GM20431 (cell line): ENCODE measurements at regions not wholly inside any gene's neighbourhood (a gene's known extent, or its start where the extent isn't known, plus 50 kb on each side); places are given as distances from the start of the nearest gene placed in this dataset.

Experiments
- in situ Hi-C: fragments of 300-500 bp; cut with MseI, MboI; formaldehyde crosslinking; loops from one replicate; pipeline ENCODE4 v1.15.0; 2020; ENCODE audit warnings: low sequenced_read_pairs; ENCODE audit not compliant: unreplicated experiment

DNA sequence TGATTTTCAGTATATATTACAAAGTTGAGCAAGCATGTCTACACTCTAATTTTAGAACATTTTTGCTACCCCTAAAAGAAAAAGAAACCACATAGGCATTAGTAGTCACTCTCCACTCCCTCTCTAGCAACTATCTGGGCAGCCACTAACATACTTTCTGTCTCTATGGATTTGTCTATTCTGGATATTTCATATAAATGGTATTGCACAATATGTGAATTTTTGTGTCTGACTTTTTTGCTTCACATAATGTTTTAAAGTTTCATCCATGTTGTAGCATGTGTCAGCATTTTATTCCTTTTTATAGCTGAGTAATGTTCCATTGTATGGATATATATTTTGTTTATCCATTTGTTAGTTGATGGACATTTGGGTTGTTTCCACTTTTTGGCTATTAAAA lies 232.5 kb upstream of the CTAGE1 start:
- in situ Hi-C loops: no loop called here

DNA sequence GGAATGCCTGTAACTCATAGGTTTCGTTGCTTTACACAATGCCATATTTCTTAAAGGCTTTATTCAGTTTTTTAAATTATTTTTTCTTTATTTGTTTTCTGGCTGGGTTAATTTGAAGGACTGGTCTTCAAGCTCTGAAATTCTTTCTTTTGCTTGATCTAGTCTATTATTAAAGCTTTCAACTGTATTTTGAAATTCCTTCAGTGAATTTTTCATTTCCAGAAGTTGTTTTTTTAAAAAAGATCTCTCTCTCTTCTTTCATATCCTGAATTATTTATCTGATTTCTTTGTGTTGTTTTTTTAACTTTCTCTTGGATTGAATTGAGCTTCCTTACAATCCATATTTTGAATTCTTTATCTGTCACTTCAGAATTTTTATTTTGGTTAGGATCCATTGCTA lies 239.9 kb upstream of the CTAGE1 start:
- in situ Hi-C loops: no loop called here

GRCh38 chr18:22658318-22658717 lies 240.6 kb upstream of the CTAGE1 start:
- in situ Hi-C loops: no loop called here

- in situ Hi-C loops: no loop called here
Observed at GRCh38 chr18:22663378-22663777, 245.7 kb upstream of the CTAGE1 start.

- in situ Hi-C loops: no loop called here
Observed at GRCh38 chr18:22666411-22666940, 248.8 kb upstream of the CTAGE1 start.

DNA sequence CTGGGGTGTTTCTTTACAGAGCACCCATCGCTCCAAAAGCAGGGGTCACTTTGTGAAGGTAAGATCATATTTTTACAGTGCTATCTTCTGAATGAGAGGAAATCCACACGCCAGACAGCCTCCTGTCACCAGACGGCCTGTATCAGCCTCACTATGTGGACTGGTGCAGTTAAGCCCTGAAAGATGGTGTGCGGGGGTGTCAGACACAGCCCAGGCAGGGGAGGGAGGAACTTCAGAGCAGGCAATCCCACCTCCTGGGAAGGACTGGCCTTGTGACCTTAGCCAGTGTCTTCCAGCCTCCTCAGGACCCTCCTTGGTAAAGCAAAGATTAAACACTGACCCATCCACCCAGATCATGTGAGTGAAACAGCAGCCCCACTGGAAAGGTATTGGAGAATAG lies 249.4 kb upstream of the CTAGE1 start:
- in situ Hi-C loops: no loop called here

DNA sequence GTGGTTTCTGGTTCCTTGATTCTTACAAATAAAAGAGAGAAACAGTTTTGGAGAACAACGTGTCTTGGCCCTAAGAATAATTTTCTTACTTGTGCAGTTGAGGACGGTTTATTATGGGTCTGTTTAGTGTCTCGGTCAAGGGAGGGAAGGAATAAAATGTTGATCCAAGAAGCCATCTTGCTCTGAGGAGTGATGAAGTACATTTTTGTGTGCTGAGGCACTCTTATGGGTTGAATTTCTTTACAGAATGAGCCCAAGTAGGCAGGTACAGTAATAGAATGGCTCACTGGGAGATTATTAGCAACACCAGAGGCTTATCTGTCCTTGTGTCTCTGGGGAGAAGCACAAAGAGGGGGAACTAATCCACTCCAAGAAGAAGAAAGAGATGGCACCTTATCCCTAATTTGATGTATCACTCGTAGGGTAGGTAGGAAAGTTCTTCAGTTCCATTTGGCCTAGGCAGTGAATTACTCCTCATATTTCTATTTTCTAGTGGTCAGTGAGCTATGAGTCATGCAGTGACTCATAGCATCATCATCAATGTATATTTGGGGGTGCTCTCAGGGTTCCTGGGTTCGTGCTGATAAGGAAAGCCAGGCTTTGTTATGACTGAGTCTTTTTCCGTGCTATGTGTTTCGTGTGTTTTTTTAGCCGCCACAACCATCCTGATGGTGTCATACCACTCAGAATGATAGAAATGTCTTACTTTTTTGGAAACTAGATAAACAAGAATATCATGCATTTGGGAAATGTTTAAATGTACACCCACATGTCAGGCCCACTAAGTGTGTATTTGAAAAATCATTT lies 250.1 kb upstream of the CTAGE1 start:
- in situ Hi-C loops: no loop called here

DNA sequence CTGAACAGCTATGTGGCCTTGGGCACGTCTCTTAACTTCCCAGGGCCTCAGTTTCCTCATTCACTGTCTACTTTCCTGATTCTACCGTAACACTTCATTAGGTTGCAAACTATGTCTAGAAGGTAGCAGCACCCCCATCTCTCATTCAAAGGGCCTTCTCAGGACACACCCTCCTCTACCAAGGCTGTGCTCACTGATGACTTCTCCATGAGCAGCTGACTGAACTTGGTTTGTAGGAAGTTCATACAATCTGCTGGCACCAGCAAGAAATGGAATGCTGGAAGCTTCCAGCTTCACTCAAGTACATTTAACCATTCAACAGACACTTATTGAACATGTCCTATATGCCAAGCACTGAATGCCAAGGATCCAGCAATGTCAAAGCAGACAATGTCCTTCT lies 250.8 kb upstream of the CTAGE1 start:
- in situ Hi-C loops: no loop called here

DNA sequence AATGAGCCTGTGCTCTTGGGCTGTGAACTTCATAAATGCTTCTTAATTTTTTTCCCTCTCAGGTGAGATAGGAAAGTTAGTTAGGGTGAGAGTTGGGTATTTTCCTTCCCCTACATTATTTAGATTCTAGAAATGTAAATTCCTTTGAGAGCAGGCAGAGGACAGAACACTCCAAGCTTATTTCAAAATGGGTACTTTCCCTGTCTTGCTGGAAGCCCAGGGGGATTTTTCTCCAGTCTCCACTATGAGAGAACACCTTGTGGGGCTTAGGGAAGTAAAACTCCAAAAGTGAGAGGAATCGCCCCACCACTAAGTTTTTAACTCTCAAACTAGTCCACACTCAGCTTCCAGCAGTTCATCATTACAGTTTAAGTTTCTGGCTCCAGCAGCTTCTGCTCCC lies 253.2 kb upstream of the CTAGE1 start:
- in situ Hi-C loops: no loop called here

DNA sequence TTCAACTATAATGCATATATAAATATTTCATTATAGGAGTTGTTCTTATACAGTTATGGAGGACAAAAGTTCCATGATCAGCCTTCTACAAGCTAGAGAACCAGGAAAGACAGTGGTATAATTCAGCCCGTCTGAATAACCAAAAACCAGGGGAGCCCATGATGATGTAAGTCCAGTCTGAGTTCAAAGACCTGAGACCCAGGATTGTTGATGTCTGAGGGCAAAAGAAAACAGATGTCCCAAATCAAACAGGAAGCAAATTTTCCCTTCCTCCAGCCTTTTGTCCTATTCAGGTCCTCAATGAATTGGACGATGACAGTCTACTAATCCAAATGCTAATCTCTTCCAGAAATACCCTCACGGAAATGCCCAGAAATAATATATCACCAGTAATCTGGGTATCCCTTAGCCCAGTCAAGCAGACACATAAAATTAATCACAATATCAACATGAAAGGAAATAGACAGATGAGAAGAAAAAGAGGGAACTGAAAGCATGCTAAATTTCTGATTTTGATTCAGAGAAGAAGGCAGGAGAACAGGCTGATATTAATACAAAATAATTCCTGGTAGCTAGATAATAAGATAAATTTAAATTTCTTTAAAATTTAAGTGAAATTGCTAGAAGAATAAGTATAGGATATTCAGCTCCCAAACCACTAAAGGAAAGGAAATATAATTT lies 255.6 kb upstream of the CTAGE1 start:
- in situ Hi-C loops: no loop called here

- in situ Hi-C loops: no loop called here
Observed at GRCh38 chr18:22674272-22674671, 256.6 kb upstream of the CTAGE1 start.

DNA sequence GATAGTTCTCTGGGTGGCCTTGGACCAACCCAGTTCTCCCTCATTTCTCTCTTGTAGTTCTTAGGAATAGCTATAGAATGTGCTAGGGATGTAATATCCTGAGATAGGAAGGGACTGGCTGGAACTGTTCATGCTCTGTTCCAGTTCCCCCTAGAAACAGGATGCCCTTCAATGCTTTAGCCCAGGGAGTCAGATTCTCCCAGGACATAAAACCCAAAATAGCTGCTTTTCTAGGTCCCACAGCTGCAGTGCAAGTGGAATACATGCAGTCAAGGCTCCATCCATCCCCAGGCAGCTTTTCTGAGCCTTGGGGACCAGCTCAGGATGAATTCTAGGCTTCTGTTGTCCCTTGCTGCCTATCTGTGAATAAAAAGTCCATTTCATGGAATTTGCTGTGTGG lies 257.3 kb upstream of the CTAGE1 start:
- in situ Hi-C loops: loop anchor here (25.0 kb wide), 1 partner anchor 1488 kb away; no protein-coding TSS in a partner anchor

DNA sequence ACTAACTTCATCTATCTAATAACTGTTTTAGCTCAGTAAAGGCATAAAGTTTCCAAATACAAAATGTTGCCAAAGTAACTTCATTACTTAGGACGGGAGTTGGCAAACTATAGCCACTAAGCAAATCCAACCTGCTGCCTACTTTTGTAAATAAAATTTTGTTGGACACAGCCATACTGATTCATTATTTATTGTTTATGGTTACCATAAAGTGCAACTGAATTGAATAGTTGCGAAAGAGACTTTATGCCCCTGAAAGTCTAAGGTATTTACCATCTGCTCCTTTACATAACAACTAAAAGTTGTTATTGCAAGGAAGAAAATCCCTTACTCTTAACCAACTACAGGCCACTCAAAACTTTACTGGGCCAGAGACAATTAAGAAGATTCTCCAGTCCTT lies 256.7 kb upstream of the RBBP8 start:
- in situ Hi-C loops: loop anchor here (25.0 kb wide), 1 partner anchor 1489 kb away; no protein-coding TSS in a partner anchor

DNA sequence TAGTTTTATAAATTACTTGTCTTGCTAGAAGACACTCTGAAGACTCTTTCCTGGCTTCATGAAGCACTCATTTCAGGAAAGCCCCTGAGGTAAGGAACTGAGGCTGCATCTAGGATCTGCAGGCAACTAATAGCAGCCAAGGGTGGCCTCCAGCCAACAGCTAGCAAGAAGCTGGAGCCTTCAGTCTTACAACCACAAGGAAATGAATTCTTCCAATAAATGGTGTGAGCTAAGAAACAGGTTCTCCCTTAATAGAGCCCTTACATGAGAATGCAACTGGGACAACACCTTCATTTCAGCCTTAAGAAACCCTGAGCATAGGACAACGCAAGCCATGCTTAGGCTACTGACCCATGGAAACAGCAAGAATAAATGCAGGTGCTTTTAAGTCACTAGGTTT lies 254.6 kb upstream of the RBBP8 start:
- in situ Hi-C loops: loop anchor here (25.0 kb wide), 1 partner anchor 1491 kb away; no protein-coding TSS in a partner anchor

- in situ Hi-C loops: loop anchor here (25.0 kb wide), 1 partner anchor 1494 kb away; no protein-coding TSS in a partner anchor
Observed at GRCh38 chr18:22680944-22681343, 252.2 kb upstream of the RBBP8 start.

DNA sequence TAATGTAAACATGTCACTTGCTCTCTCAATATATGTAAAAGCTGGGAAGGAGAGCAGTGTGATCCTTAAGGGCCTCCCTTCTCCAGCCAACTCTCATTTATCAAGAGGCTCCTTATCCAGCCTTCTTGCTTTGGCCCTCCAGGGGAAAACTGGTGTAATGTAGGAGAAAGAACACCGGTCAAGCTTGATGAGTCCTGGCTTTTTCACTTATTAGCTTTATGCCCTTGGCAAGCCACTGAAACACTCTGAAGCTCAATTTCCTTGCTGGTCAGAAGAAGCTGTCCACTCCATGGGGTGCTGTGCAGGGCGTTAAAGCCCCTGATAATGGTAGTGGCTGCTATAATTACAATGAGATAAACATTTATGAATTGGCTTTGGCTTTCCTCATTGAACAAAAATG lies 251.2 kb upstream of the RBBP8 start:
- in situ Hi-C loops: loop anchor here (25.0 kb wide), 1 partner anchor 1495 kb away; no protein-coding TSS in a partner anchor

- in situ Hi-C loops: loop anchor here (25.0 kb wide), 1 partner anchor 1495 kb away; no protein-coding TSS in a partner anchor
Observed at GRCh38 chr18:22682720-22683119, 250.4 kb upstream of the RBBP8 start.

DNA sequence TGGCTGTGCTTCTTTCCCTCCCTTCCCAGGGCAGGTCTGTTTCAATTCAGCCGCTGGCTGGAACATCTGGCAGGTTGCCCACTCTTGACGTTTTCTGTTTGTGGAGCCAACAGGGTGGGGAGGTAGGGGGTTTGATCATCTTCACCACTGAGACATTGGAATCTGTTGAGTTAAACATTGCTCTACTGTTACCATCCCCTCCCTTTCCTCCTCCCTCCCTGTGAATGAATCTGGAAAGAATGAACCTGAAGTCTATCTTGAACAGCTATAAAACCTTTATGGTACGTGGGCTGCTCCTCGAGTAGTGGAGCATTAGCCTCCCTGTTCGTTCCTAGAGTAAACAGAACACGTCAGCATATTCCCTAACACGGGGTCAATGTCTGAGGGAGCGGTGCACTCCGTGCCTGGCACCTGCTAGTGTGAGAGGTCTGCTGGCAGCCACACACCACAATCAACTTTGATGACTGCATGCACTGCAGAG lies 249.9 kb upstream of the RBBP8 start:
- in situ Hi-C loops: loop anchor here (25.0 kb wide), 1 partner anchor 1496 kb away; no protein-coding TSS in a partner anchor

- in situ Hi-C loops: loop anchor here (25.0 kb wide), 1 partner anchor 1496 kb away; no protein-coding TSS in a partner anchor
Observed at GRCh38 chr18:22683786-22684185, 249.3 kb upstream of the RBBP8 start.

- in situ Hi-C loops: loop anchor here (25.0 kb wide), 1 partner anchor 1497 kb away; no protein-coding TSS in a partner anchor
Observed at GRCh38 chr18:22684268-22684667, 248.9 kb upstream of the RBBP8 start.

DNA sequence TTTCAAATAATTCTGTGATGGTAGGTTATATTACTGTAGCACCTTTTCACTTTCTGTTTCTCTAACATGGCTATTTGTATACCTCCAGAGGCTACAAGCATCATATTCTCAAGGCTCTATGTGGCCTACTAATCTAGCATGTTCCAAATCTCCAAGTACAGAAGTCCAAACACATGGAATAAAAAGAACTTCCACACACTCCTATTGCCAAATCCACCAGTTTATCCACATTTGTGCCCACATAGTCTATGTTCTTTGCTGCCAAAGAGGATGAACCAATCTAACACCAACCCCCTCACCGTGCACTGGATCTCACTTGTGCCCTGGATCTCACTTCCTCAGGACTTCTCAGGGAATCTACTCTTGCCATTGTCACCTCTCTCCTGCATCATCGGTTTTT lies 247.3 kb upstream of the RBBP8 start:
- in situ Hi-C loops: loop anchor here (25.0 kb wide), 1 partner anchor 1498 kb away; no protein-coding TSS in a partner anchor
